Endodermal cell (in vitro differentiated cells): ENCODE measurements at regions not wholly inside any gene's neighbourhood (a gene's known extent, or its start where the extent isn't known, plus 50 kb on each side); places are given as distances from the start of the nearest gene placed in this dataset.
"Not testable (repeated sequence)": the region's sequence is repeated elsewhere in the genome, so short reads cannot be mapped to it uniquely, and the experiment has no call there.

Experiments used
- DNase-seq: peaks from one replicate; pipeline ENCODE4 v3.0.0-alpha.2; 2017
- H3K27ac ChIP-seq: 2 replicates; pipeline ENCODE4 v1.5.1; 2013; ENCODE audit warnings: mild to moderate bottlenecking, low read depth, low read length, moderate library complexity
- H3K27me3 ChIP-seq: 2 replicates; pipeline ENCODE4 v1.6.1; 2013; ENCODE audit warnings: mild to moderate bottlenecking, low read length, moderate library complexity; ENCODE audit not compliant: insufficient read depth, control insufficient read depth, poor library complexity, severe bottlenecking
- H3K36me3 ChIP-seq: 2 replicates; pipeline ENCODE4 v1.7.0; 2013; ENCODE audit warnings: mild to moderate bottlenecking, low read length, moderate library complexity; ENCODE audit not compliant: control insufficient read depth, insufficient read depth
- H3K4me1 ChIP-seq: one replicate; pipeline ENCODE4 v1.7.0; 2013; ENCODE audit warnings: low read length; ENCODE audit not compliant: control insufficient read depth, insufficient read depth
- H3K4me3 ChIP-seq: 2 replicates; pipeline ENCODE4 v1.5.1; 2013; ENCODE audit warnings: mild to moderate bottlenecking, low read length, moderate library complexity
- H3K9ac ChIP-seq: 2 replicates; pipeline ENCODE4 v1.6.1; 2013; ENCODE audit warnings: mild to moderate bottlenecking, low read length, moderate library complexity; ENCODE audit not compliant: poor library complexity, severe bottlenecking; ENCODE audit errors: extremely low read depth
- H3K9me3 ChIP-seq: 2 replicates; pipeline ENCODE4 v1.6.1; 2013; ENCODE audit warnings: mild to moderate bottlenecking, low read length, moderate library complexity; ENCODE audit not compliant: control insufficient read depth
- H3K27ac Mint-ChIP-seq: 2 replicates; pipeline ENCODE4 v1.8.0; 2020; ENCODE audit warnings: mixed read lengths
- H3K27me3 Mint-ChIP-seq: 2 replicates; pipeline ENCODE4 v1.8.0; 2021; ENCODE audit warnings: mild to moderate bottlenecking, mixed read lengths; ENCODE audit not compliant: insufficient read depth
- H3K36me3 Mint-ChIP-seq: 2 replicates; pipeline ENCODE4 v1.8.0; 2020; ENCODE audit warnings: low read depth, mixed read lengths
- H3K4me1 Mint-ChIP-seq: 2 replicates; pipeline ENCODE4 v1.8.0; 2020; ENCODE audit warnings: mixed read lengths
- H3K4me3 Mint-ChIP-seq: 2 replicates; pipeline ENCODE4 v1.8.0; 2020; ENCODE audit warnings: mild to moderate bottlenecking, moderate library complexity, mixed read lengths
- H3K9me3 Mint-ChIP-seq: 2 replicates; pipeline ENCODE4 v1.8.0; 2020; ENCODE audit warnings: mild to moderate bottlenecking, mixed read lengths
- CTCF ChIP-seq: fragments of 200-600 bp; sonication (generic); conservative IDR thresholded peaks from 2 replicates; pipeline ENCODE4 v1.5.0; 2021; ENCODE audit warnings: antibody characterized with exemption, mild to moderate bottlenecking
- WGBS, 2 experiments: methylation state at CpG; one replicate each; pipeline versions ENCODE4 v1.1.5 to v1.1.7; 2013; ENCODE audit warnings: missing lambda C conversion rate in 2 of 2, mixed read lengths in 1 of 2; ENCODE audit not compliant: insufficient coverage in 1 of 2, insufficient read length in 1 of 2; 5-methylcytosine and 5-hydroxymethylcytosine counted together

DNA sequence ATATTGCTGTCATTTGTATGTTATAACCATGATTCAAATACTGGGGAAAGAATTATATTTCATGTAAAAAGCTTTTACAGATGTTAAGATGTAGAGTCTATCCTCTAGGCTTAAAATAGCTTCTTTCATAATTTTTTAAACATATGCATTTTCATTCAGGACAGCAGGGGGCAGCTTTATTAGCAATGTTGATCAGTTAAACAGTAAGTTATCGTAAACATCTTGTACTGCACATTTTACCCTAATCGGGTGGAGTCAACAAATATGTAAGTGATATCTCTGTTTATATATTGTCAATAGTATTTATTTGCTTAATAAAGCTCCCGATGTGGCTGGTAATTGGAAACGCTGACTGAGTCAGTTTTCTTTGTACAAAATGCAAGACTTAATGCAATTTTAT is 142.5 kb upstream of the MED14 start:
- H3K27ac ChIP-seq, result no peak overlapping the region
- no peak for DNase-seq
- H3K27me3 Mint-ChIP-seq, result no peaks in the 10 kb centered on the region
- TF ChIP-seq CTCF, result no peak
- H3K9ac ChIP-seq, result no peak overlapping the region
- H3K36me3 ChIP-seq, result no peaks in the 10 kb centered on the region
- peaks cover 30% of the 10 kb centered on the region for H3K9me3 Mint-ChIP-seq
- peaks cover 18% of the 10 kb centered on the region for H3K4me1 Mint-ChIP-seq
- no peaks in the 10 kb centered on the region for H3K9me3 ChIP-seq
- H3K27me3 ChIP-seq, result no peaks in the 10 kb centered on the region
- H3K27ac Mint-ChIP-seq, result peak overlapping the region; percentile 56
- no peaks in the 10 kb centered on the region for H3K4me1 ChIP-seq
- no peak overlapping the region for H3K4me3 ChIP-seq
- no peaks in the 10 kb centered on the region for H3K36me3 Mint-ChIP-seq
- no peak overlapping the region for H3K4me3 Mint-ChIP-seq
- 94% methylated on average over 4 of the region's 4 CpGs; no CpG with 5 or more reads in 1 of the 2 experiments for WGBS, 2 experiments

GRCh38 chrX:40878766-40879165 is 143.4 kb upstream of the MED14 start:
- peak overlapping the region; percentile 79 for H3K27ac Mint-ChIP-seq
- WGBS, 2 experiments, result 29% methylated on average over 3 of the region's 3 CpGs; no CpG with 5 or more reads in 1 of the 2 experiments
- DNase-seq, result no peak

GRCh38 chrX:40879172-40879571 is 143.8 kb upstream of the MED14 start:
- H3K27me3 Mint-ChIP-seq, H3K4me3 ChIP-seq, H3K27me3 ChIP-seq, H3K9me3 ChIP-seq, H3K36me3 Mint-ChIP-seq, H3K27ac ChIP-seq, H3K4me1 ChIP-seq, H3K4me3 Mint-ChIP-seq, H3K36me3 ChIP-seq, H3K9ac ChIP-seq: not testable (repeated sequence)
- Mint-ChIP-seq H3K27ac (peak overlapping the region; percentile 79), H3K4me1 (peaks cover 23% of the 10 kb centered on the region), H3K9me3 (peaks cover 39% of the 10 kb centered on the region)
- 11% methylated on average over 5 of the region's 6 CpGs; no CpG with 5 or more reads in 1 of the 2 experiments for WGBS, 2 experiments
- DNase-seq, result peak; percentile 69

More at GRCh38 chrX:40878766-40879165, 143.4 kb upstream of the MED14 start:
- Mint-ChIP-seq H3K27me3 (no peaks in the 10 kb centered on the region), H3K36me3 (no peaks in the 10 kb centered on the region), H3K4me1 (peaks cover 23% of the 10 kb centered on the region), H3K9me3 (peaks cover 36% of the 10 kb centered on the region), H3K4me3 (no peak overlapping the region)
- no peak overlapping the region for H3K27ac ChIP-seq
- H3K27me3 ChIP-seq, result no peaks in the 10 kb centered on the region
- H3K9ac ChIP-seq, result no peak overlapping the region
- no peaks in the 10 kb centered on the region for H3K9me3 ChIP-seq
- TF ChIP-seq CTCF, result no peak
- H3K36me3 ChIP-seq, result no peaks in the 10 kb centered on the region
- H3K4me3 ChIP-seq, result no peak overlapping the region
- no peaks in the 10 kb centered on the region for H3K4me1 ChIP-seq

- no peak overlapping the region for H3K9ac ChIP-seq
- Mint-ChIP-seq H3K4me1 (peaks cover 23% of the 10 kb centered on the region), H3K9me3 (peaks cover 42% of the 10 kb centered on the region), H3K27me3 (no peaks in the 10 kb centered on the region), H3K4me3 (no peak overlapping the region), H3K27ac (no peak overlapping the region), H3K36me3 (no peaks in the 10 kb centered on the region)
- H3K4me1 ChIP-seq, result no peaks in the 10 kb centered on the region
- DNase-seq, result peak; percentile 65
- 51% methylated on average over 3 of the region's 3 CpGs; no CpG with 5 or more reads in 1 of the 2 experiments for WGBS, 2 experiments
- no peak overlapping the region for H3K27ac ChIP-seq
- H3K36me3 ChIP-seq, result no peaks in the 10 kb centered on the region
- no peak for TF ChIP-seq CTCF
- H3K9me3 ChIP-seq, result no peaks in the 10 kb centered on the region
- no peak overlapping the region for H3K4me3 ChIP-seq
- H3K27me3 ChIP-seq, result no peaks in the 10 kb centered on the region
Measured at GRCh38 chrX:40880712-40881111, 145.4 kb upstream of the MED14 start.
